Trophoblast cell (in vitro differentiated cells and primary cell): ENCODE measurements at regions not wholly inside any gene's neighbourhood (a gene's known extent, or its start where the extent isn't known, plus 50 kb on each side); places are given as distances from the start of the nearest gene placed in this dataset.

Source experiments
- DNase-seq, 2 donors: peaks; one replicate each; pipeline ENCODE4 v3.0.0-alpha.2; 2016
- H2AFZ ChIP-seq: 2 replicates; pipeline ENCODE4 v1.6.1; 2013; ENCODE audit warnings: low read length, moderate library complexity, mild to moderate bottlenecking; ENCODE audit not compliant: insufficient read depth, poor library complexity
- H2AK5ac ChIP-seq: 2 replicates; pipeline ENCODE4 v1.6.1; 2013; ENCODE audit warnings: mild to moderate bottlenecking, low read length
- H2BK120ac ChIP-seq: 2 replicates; pipeline ENCODE4 v1.6.1; 2013; ENCODE audit warnings: low read length, mild to moderate bottlenecking, moderate library complexity; ENCODE audit not compliant: insufficient read depth, poor library complexity
- H2BK12ac ChIP-seq: 2 replicates; pipeline ENCODE4 v1.6.1; 2013; ENCODE audit warnings: mild to moderate bottlenecking, low read length, moderate library complexity
- H2BK5ac ChIP-seq: 2 replicates; pipeline ENCODE4 v1.6.1; 2013; ENCODE audit warnings: low read length, low read depth, moderate library complexity, mild to moderate bottlenecking; ENCODE audit not compliant: poor library complexity
- H3K14ac ChIP-seq: 2 replicates; pipeline ENCODE4 v1.6.1; 2013; ENCODE audit warnings: mild to moderate bottlenecking, low read length
- H3K18ac ChIP-seq: 2 replicates; pipeline ENCODE4 v1.6.1; 2013; ENCODE audit warnings: mild to moderate bottlenecking, low read length
- H3K23ac ChIP-seq: 2 replicates; pipeline ENCODE4 v1.6.1; 2013; ENCODE audit warnings: low read length
- H3K27ac ChIP-seq: 2 replicates; pipeline ENCODE4 v1.5.1; 2013; ENCODE audit warnings: low read depth, mild to moderate bottlenecking, inconsistent platforms, low read length, moderate library complexity
- H3K27me3 ChIP-seq: 2 replicates; pipeline ENCODE4 v1.6.1; 2013; ENCODE audit warnings: inconsistent platforms, mild to moderate bottlenecking, low read length, moderate library complexity; ENCODE audit not compliant: insufficient read depth
- H3K36me3 ChIP-seq, 2 experiments: 1 replicate in 1 of 2; 2 replicates in 1 of 2; pipeline ENCODE4 v1.6.1; 2013; ENCODE audit warnings: low read length in 2 of 2, mild to moderate bottlenecking in 2 of 2, moderate library complexity in 1 of 2; ENCODE audit not compliant: insufficient read depth in 2 of 2, control insufficient read depth in 1 of 2
- H3K4ac ChIP-seq: 2 replicates; pipeline ENCODE4 v1.6.1; 2013; ENCODE audit warnings: low read depth, mild to moderate bottlenecking, low read length, moderate library complexity
- H3K4me1 ChIP-seq, 2 experiments: 1 replicate in 1 of 2; 2 replicates in 1 of 2; pipeline ENCODE4 v1.6.1; 2013; ENCODE audit warnings: low read length in 2 of 2, mild to moderate bottlenecking in 2 of 2, moderate library complexity in 1 of 2; ENCODE audit not compliant: insufficient read depth in 2 of 2, control insufficient read depth in 1 of 2
- H3K4me2 ChIP-seq: 2 replicates; pipeline ENCODE4 v1.6.1; 2013; ENCODE audit warnings: inconsistent platforms, mild to moderate bottlenecking, low read length, moderate library complexity
- H3K4me3 ChIP-seq: 2 replicates; pipeline ENCODE4 v1.5.1; 2013; ENCODE audit warnings: mild to moderate bottlenecking, low read depth, low read length, inconsistent platforms
- H3K79me1 ChIP-seq: one replicate; pipeline ENCODE4 v1.6.1; 2013; ENCODE audit warnings: low read length
- H3K79me2 ChIP-seq: 2 replicates; pipeline ENCODE4 v1.6.1; 2013; ENCODE audit warnings: low read length, mild to moderate bottlenecking; ENCODE audit not compliant: control insufficient read depth, insufficient read depth, poor library complexity
- H3K9ac ChIP-seq: 2 replicates; pipeline ENCODE4 v1.6.1; 2013; ENCODE audit warnings: mild to moderate bottlenecking, low read length
- H3K9me3 ChIP-seq: 2 replicates; pipeline ENCODE4 v1.6.1; 2013; ENCODE audit warnings: low read depth, mild to moderate bottlenecking, control low read depth, inconsistent platforms, low read length; ENCODE audit not compliant: insufficient read depth
- H4K12ac ChIP-seq: 2 replicates; pipeline ENCODE4 v1.6.1; 2013; ENCODE audit warnings: low read depth, mild to moderate bottlenecking, low read length, moderate library complexity
- H4K8ac ChIP-seq: 2 replicates; pipeline ENCODE4 v1.6.1; 2013; ENCODE audit warnings: low read depth, mild to moderate bottlenecking, low read length, moderate library complexity
- H4K91ac ChIP-seq: one replicate; pipeline ENCODE4 v1.6.1; 2013; ENCODE audit warnings: low read depth, mild to moderate bottlenecking, low read length, moderate library complexity
- WGBS: extraction: QIAGEN DNeasy Blood & Tissue Kit; methylation state at CpG from one replicate; pipeline ENCODE4 v1.1.7; 2013; ENCODE audit warnings: missing lambda C conversion rate; ENCODE audit not compliant: insufficient read length, insufficient coverage; ENCODE audit errors: extremely low coverage; 5-methylcytosine and 5-hydroxymethylcytosine counted together

GRCh38 chr15:66944121-66944520 is 121.3 kb upstream of the SMAD3 start:
- Histone ChIP-seq H3K4me2 (no peak overlapping the region), H3K23ac (no peak overlapping the region), H3K4me1 (no peaks in the 10 kb centered on the region), H3K14ac (no peak overlapping the region), H2BK5ac (no peak overlapping the region), H3K9ac (no peak overlapping the region), H2AFZ (no peak overlapping the region), H4K8ac (no peak overlapping the region), H3K9me3 (no peaks in the 10 kb centered on the region), H2BK12ac (no peak overlapping the region), H3K4ac (no peak overlapping the region), H3K36me3 (no peaks in the 10 kb centered on the region), H2BK120ac (no peak overlapping the region), H3K4me3 (no peak overlapping the region), H2AK5ac (no peak overlapping the region), H3K27me3 (no peaks in the 10 kb centered on the region), H4K12ac (no peak overlapping the region), H3K18ac (no peak overlapping the region), H4K91ac (no peak overlapping the region), H3K79me2 (no peaks in the 10 kb centered on the region), H3K27ac (no peak overlapping the region), H3K79me1 (no peaks in the 10 kb centered on the region)
- no CpG with 5 or more reads among the region's 14 CpGs for WGBS
- DNase-seq: no peak

GRCh38 chr15:66945286-66945685 is 120.1 kb upstream of the SMAD3 start:
- Histone ChIP-seq H3K4me1 (no peaks in the 10 kb centered on the region), H3K27me3 (no peaks in the 10 kb centered on the region), H3K4me2 (no peak overlapping the region), H3K9ac (no peak overlapping the region), H3K18ac (no peak overlapping the region), H3K23ac (no peak overlapping the region), H3K4me3 (no peak overlapping the region), H4K91ac (no peak overlapping the region), H4K8ac (no peak overlapping the region), H3K79me1 (no peaks in the 10 kb centered on the region), H3K36me3 (no peaks in the 10 kb centered on the region), H3K79me2 (no peaks in the 10 kb centered on the region), H3K14ac (no peak overlapping the region), H2AFZ (no peak overlapping the region), H4K12ac (no peak overlapping the region), H2BK5ac (no peak overlapping the region), H3K27ac (no peak overlapping the region), H3K4ac (no peak overlapping the region), H2BK12ac (no peak overlapping the region), H2BK120ac (no peak overlapping the region), H3K9me3 (no peaks in the 10 kb centered on the region), H2AK5ac (no peak overlapping the region)
- WGBS: no CpG with 5 or more reads among the region's 3 CpGs
- DNase-seq: no peak

GRCh38 chr15:66945842-66946241 is 119.6 kb upstream of the SMAD3 start:
- H3K27me3 ChIP-seq: no peaks in the 10 kb centered on the region
- H3K27ac ChIP-seq: no peak overlapping the region
- no peaks in the 10 kb centered on the region for H3K79me2 ChIP-seq
- no peak overlapping the region for H4K8ac ChIP-seq
- H3K18ac ChIP-seq: no peak overlapping the region
- no peak overlapping the region for H2AK5ac ChIP-seq
- no peak overlapping the region for H3K4me3 ChIP-seq
- H3K23ac ChIP-seq: no peak overlapping the region
- H3K14ac ChIP-seq: no peak overlapping the region
- H3K9me3 ChIP-seq: no peaks in the 10 kb centered on the region
- H4K12ac ChIP-seq: no peak overlapping the region
- no peak overlapping the region for H2AFZ ChIP-seq
- DNase-seq: no peak
- 100% methylated on average over 1 of the region's 4 CpGs for WGBS
- H3K4me1 ChIP-seq: no peaks in the 10 kb centered on the region
- H3K4ac ChIP-seq: no peak overlapping the region
- no peak overlapping the region for H2BK12ac ChIP-seq
- H3K79me1 ChIP-seq: no peaks in the 10 kb centered on the region
- no peak overlapping the region for H3K9ac ChIP-seq
- no peaks in the 10 kb centered on the region for H3K36me3 ChIP-seq
- no peak overlapping the region for H2BK5ac ChIP-seq
- H2BK120ac ChIP-seq: no peak overlapping the region
- H4K91ac ChIP-seq: no peak overlapping the region
- no peak overlapping the region for H3K4me2 ChIP-seq

DNA sequence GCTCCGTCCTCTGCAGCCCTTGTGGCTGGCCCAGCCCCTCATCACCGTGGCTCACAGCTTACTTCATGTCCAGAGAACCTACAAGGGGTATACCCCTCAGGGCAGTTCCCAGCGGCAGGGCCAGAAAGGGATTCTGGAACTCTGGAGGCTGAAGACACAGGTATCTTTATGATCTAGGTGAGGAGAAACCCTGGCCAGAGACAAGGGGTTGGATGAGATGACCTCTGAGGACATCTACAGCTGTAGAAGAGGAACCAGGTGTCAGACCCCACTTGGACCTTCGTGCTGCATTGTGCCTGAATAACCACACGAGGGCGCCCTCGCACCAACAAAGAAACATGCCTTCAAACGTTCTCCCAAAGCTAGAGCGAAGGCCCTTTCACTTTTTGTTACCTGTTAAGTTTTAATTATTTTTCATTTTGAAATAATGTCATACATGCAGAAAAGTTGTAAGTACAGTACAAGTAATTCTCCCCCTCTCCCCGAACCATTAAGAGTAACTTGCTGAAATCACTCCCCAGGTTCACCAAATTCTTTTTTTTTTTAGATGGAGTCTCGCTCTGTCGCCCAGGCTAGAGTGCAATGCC is 118.7 kb upstream of the SMAD3 start:
- H3K4me2 ChIP-seq: no peak overlapping the region
- no peak overlapping the region for H2AK5ac ChIP-seq
- no peaks in the 10 kb centered on the region for H3K4me1 ChIP-seq
- no peak overlapping the region for H3K4ac ChIP-seq
- H3K9me3 ChIP-seq: no peaks in the 10 kb centered on the region
- DNase-seq: peak; percentile 69 to 89
- H3K79me1 ChIP-seq: no peaks in the 10 kb centered on the region
- no peak overlapping the region for H3K9ac ChIP-seq
- H4K91ac ChIP-seq: no peak overlapping the region
- H3K18ac ChIP-seq: no peak overlapping the region
- no peak overlapping the region for H4K8ac ChIP-seq
- no peak overlapping the region for H3K27ac ChIP-seq
- H4K12ac ChIP-seq: no peak overlapping the region
- H2AFZ ChIP-seq: no peak overlapping the region
- no peaks in the 10 kb centered on the region for H3K36me3 ChIP-seq
- H3K79me2 ChIP-seq: no peaks in the 10 kb centered on the region
- peak overlapping the region; percentile 10 for H2BK12ac ChIP-seq
- H2BK5ac ChIP-seq: no peak overlapping the region
- H3K23ac ChIP-seq: no peak overlapping the region
- no peak overlapping the region for H2BK120ac ChIP-seq
- no peak overlapping the region for H3K4me3 ChIP-seq
- H3K27me3 ChIP-seq: no peaks in the 10 kb centered on the region
- no peak overlapping the region for H3K14ac ChIP-seq
- WGBS: no CpG with 5 or more reads among the region's 12 CpGs
